Immature natural killer cell (primary cell): ENCODE measurements at regions not wholly inside any gene's neighbourhood (a gene's known extent, or its start where the extent isn't known, plus 50 kb on each side); places are given as distances from the start of the nearest gene placed in this dataset.

Experiments
- DNase-seq, 3 donors: peaks; one replicate each; pipeline ENCODE4 v3.0.0; 2022; ENCODE audit warnings: mixed read lengths in 1 of 3
- H3K27ac Mint-ChIP-seq, 6 donors: one replicate each; pipeline ENCODE4 v1.8.0; 2020; ENCODE audit warnings: mixed read lengths in 6 of 6, mild to moderate bottlenecking in 5 of 6, inconsistent platforms in 4 of 6, moderate library complexity in 3 of 6
- H3K27me3 Mint-ChIP-seq, 3 donors: one replicate each; pipeline ENCODE4 v1.8.0; 2020 to 2021; ENCODE audit warnings: low read depth in 3 of 3, mild to moderate bottlenecking in 3 of 3, mixed read lengths in 3 of 3, moderate library complexity in 3 of 3, inconsistent platforms in 1 of 3
- H3K36me3 Mint-ChIP-seq, 3 donors: one replicate each; pipeline ENCODE4 v1.8.0; 2020; ENCODE audit warnings: mixed read lengths in 3 of 3, inconsistent platforms in 2 of 3, mild to moderate bottlenecking in 2 of 3
- H3K4me1 Mint-ChIP-seq, 2 donors: one replicate each; pipeline ENCODE4 v1.8.0; 2020; ENCODE audit warnings: inconsistent platforms in 2 of 2, mild to moderate bottlenecking in 2 of 2, mixed read lengths in 2 of 2, moderate library complexity in 1 of 2
- H3K4me3 Mint-ChIP-seq, 5 donors: one replicate each; pipeline ENCODE4 v1.8.0; 2020; ENCODE audit warnings: mild to moderate bottlenecking in 5 of 5, mixed read lengths in 5 of 5, inconsistent platforms in 3 of 5, moderate library complexity in 3 of 5
- H3K9me3 Mint-ChIP-seq, 6 donors: one replicate each; pipeline ENCODE4 v1.8.0; 2020; ENCODE audit warnings: mild to moderate bottlenecking in 6 of 6, mixed read lengths in 6 of 6, inconsistent platforms in 4 of 6, moderate library complexity in 3 of 6

- peaks cover 0 to 52% (median 7%) of the 10 kb centered on the region in 6 donors for H3K9me3 Mint-ChIP-seq
- peaks cover 0 to 3% (median 0%) of the 10 kb centered on the region in 3 donors for H3K36me3 Mint-ChIP-seq
- no peak overlapping the region for H3K4me3 Mint-ChIP-seq
- H3K27me3 Mint-ChIP-seq, result peaks cover 0 to 2% (median 0%) of the 10 kb centered on the region in 3 donors
- no peaks in the 10 kb centered on the region for H3K4me1 Mint-ChIP-seq
- no peak overlapping the region for H3K27ac Mint-ChIP-seq
- no peak for DNase-seq
Observed at GRCh38 chr14:41299924-41300323, 306.8 kb upstream of the LRFN5 start.

- Mint-ChIP-seq H3K36me3 (peaks cover 0 to 3% (median 0%) of the 10 kb centered on the region in 3 donors), H3K27ac (no peak overlapping the region), H3K4me1 (no peaks in the 10 kb centered on the region), H3K4me3 (no peak overlapping the region), H3K9me3 (peaks cover 0 to 49% (median 9%) of the 10 kb centered on the region in 6 donors), H3K27me3 (peaks cover 0 to 2% (median 2%) of the 10 kb centered on the region in 3 donors)
- no peak for DNase-seq
Observed at GRCh38 chr14:41298328-41298690, 308.4 kb upstream of the LRFN5 start.

GRCh38 chr14:41297576-41298327 lies 308.9 kb upstream of the LRFN5 start:
- Mint-ChIP-seq H3K27ac (no peak overlapping the region), H3K4me1 (no peaks in the 10 kb centered on the region)

GRCh38 chr14:41295734-41296133 lies 310.9 kb upstream of the LRFN5 start:
- Mint-ChIP-seq H3K4me3 (no peak overlapping the region), H3K4me1 (no peaks in the 10 kb centered on the region), H3K27me3 (peaks cover 0 to 2% (median 2%) of the 10 kb centered on the region in 3 donors), H3K36me3 (peaks cover 0 to 3% (median 0%) of the 10 kb centered on the region in 3 donors), H3K27ac (no peak overlapping the region), H3K9me3 (peaks cover 0 to 52% (median 14%) of the 10 kb centered on the region in 6 donors)
- DNase-seq, result no peak

More at GRCh38 chr14:41297576-41298327, 308.9 kb upstream of the LRFN5 start:
- no peak overlapping the region for H3K4me3 Mint-ChIP-seq
- no peak for DNase-seq
- peaks cover 0 to 3% (median 0%) of the 10 kb centered on the region in 3 donors for H3K36me3 Mint-ChIP-seq
- peaks cover 0 to 2% (median 2%) of the 10 kb centered on the region in 3 donors for H3K27me3 Mint-ChIP-seq
- H3K9me3 Mint-ChIP-seq, result peaks cover 0 to 49% (median 9%) of the 10 kb centered on the region in 6 donors

GRCh38 chr14:41289025-41289424 lies 317.7 kb upstream of the LRFN5 start:
- H3K27me3 Mint-ChIP-seq, result peaks cover 0 to 3% (median 0%) of the 10 kb centered on the region in 3 donors
- no peak overlapping the region for H3K27ac Mint-ChIP-seq
- no peaks in the 10 kb centered on the region for H3K4me1 Mint-ChIP-seq
- H3K9me3 Mint-ChIP-seq, result peaks cover 6 to 62% (median 28%) of the 10 kb centered on the region in 6 donors
- no peak for DNase-seq
- peaks cover 0 to 4% (median under 1%) of the 10 kb centered on the region in 3 donors for H3K36me3 Mint-ChIP-seq
- no peak overlapping the region for H3K4me3 Mint-ChIP-seq

- Mint-ChIP-seq H3K27ac (no peak overlapping the region), H3K36me3 (peaks cover 0 to 4% (median 0%) of the 10 kb centered on the region in 3 donors), H3K4me1 (no peaks in the 10 kb centered on the region), H3K9me3 (peaks cover 8 to 55% (median 22%) of the 10 kb centered on the region in 6 donors), H3K27me3 (peaks cover 0 to 3% (median under 1%) of the 10 kb centered on the region in 3 donors), H3K4me3 (no peak overlapping the region)
- no peak for DNase-seq
Observed at GRCh38 chr14:41285186-41285748, 321.4 kb upstream of the LRFN5 start.

GRCh38 chr14:41280745-41281144 lies 325.9 kb upstream of the LRFN5 start:
- H3K36me3 Mint-ChIP-seq, result no peaks in the 10 kb centered on the region

GRCh38 chr14:41277450-41277849 lies 329.2 kb upstream of the LRFN5 start:
- Mint-ChIP-seq H3K27ac (no peak overlapping the region), H3K9me3 (peaks cover 0 to 50% (median 8%) of the 10 kb centered on the region in 6 donors), H3K27me3 (peaks cover 0 to 2% (median 1%) of the 10 kb centered on the region in 3 donors), H3K4me1 (no peaks in the 10 kb centered on the region), H3K36me3 (no peaks in the 10 kb centered on the region), H3K4me3 (no peak overlapping the region)
- no peak for DNase-seq

More at GRCh38 chr14:41280745-41281144, 325.9 kb upstream of the LRFN5 start:
- Mint-ChIP-seq H3K4me1 (no peaks in the 10 kb centered on the region), H3K4me3 (no peak overlapping the region), H3K9me3 (peaks cover 3 to 48% (median 9%) of the 10 kb centered on the region in 6 donors), H3K27me3 (peaks cover 0 to 2% (median 1%) of the 10 kb centered on the region in 3 donors), H3K27ac (no peak overlapping the region)
- no peak for DNase-seq

GRCh38 chr14:41257476-41257875 lies 349.2 kb upstream of the LRFN5 start:
- Mint-ChIP-seq H3K27me3 (no peaks in the 10 kb centered on the region), H3K9me3 (peaks cover 0 to 27% (median 12%) of the 10 kb centered on the region in 6 donors), H3K4me3 (no peak overlapping the region), H3K4me1 (no peaks in the 10 kb centered on the region), H3K27ac (no peak overlapping the region), H3K36me3 (no peaks in the 10 kb centered on the region)
- no peak for DNase-seq

GRCh38 chr14:41235466-41235865 lies 371.2 kb upstream of the LRFN5 start:
- no peak overlapping the region for H3K27ac Mint-ChIP-seq
- peaks cover 0 to 2% (median 0%) of the 10 kb centered on the region in 3 donors for H3K27me3 Mint-ChIP-seq
- no peaks in the 10 kb centered on the region for H3K4me1 Mint-ChIP-seq
- H3K36me3 Mint-ChIP-seq, result no peaks in the 10 kb centered on the region
- H3K9me3 Mint-ChIP-seq, result peaks cover 14 to 43% (median 21%) of the 10 kb centered on the region in 6 donors
- no peak overlapping the region for H3K4me3 Mint-ChIP-seq
- DNase-seq, result no peak

GRCh38 chr14:41230683-41231082 lies 376.0 kb upstream of the LRFN5 start:
- H3K4me3 Mint-ChIP-seq, result no peak overlapping the region
- peaks cover 7 to 36% (median 21%) of the 10 kb centered on the region in 6 donors for H3K9me3 Mint-ChIP-seq
- H3K36me3 Mint-ChIP-seq, result no peaks in the 10 kb centered on the region
- no peak for DNase-seq
- H3K27ac Mint-ChIP-seq, result no peak overlapping the region
- H3K4me1 Mint-ChIP-seq, result no peaks in the 10 kb centered on the region
- peaks cover 0 to 2% (median 0%) of the 10 kb centered on the region in 3 donors for H3K27me3 Mint-ChIP-seq

GRCh38 chr14:41229824-41230223 lies 376.9 kb upstream of the LRFN5 start:
- no peak overlapping the region for H3K4me3 Mint-ChIP-seq
- no peaks in the 10 kb centered on the region for H3K27me3 Mint-ChIP-seq
- DNase-seq, result no peak
- no peaks in the 10 kb centered on the region for H3K4me1 Mint-ChIP-seq
- no peak overlapping the region for H3K27ac Mint-ChIP-seq
- peaks cover 6 to 31% (median 17%) of the 10 kb centered on the region in 6 donors for H3K9me3 Mint-ChIP-seq
- no peaks in the 10 kb centered on the region for H3K36me3 Mint-ChIP-seq

- Mint-ChIP-seq H3K4me3 (no peak overlapping the region), H3K9me3 (peaks cover 4 to 19% (median 12%) of the 10 kb centered on the region in 6 donors), H3K36me3 (no peaks in the 10 kb centered on the region), H3K4me1 (no peaks in the 10 kb centered on the region), H3K27me3 (peaks cover 0 to 3% (median 0%) of the 10 kb centered on the region in 3 donors), H3K27ac (no peak overlapping the region)
- DNase-seq, result no peak
Observed at GRCh38 chr14:41225433-41225832, 381.2 kb upstream of the LRFN5 start.

- H3K36me3 Mint-ChIP-seq, result no peaks in the 10 kb centered on the region
- no peak overlapping the region for H3K27ac Mint-ChIP-seq
Observed at GRCh38 chr14:41222581-41222980, 384.1 kb upstream of the LRFN5 start.

More at GRCh38 chr14:41222581-41222980, 384.1 kb upstream of the LRFN5 start:
- no peak for DNase-seq
- Mint-ChIP-seq H3K27me3 (peaks cover 0 to 3% (median 0%) of the 10 kb centered on the region in 3 donors), H3K4me1 (no peaks in the 10 kb centered on the region), H3K4me3 (no peak overlapping the region), H3K9me3 (peaks cover 5 to 34% (median 17%) of the 10 kb centered on the region in 6 donors)
